NOMO-1 treated with DMSO at 0.1 percent for 48 hours (cell line): ENCODE measurements at regions not wholly inside any gene's neighbourhood (a gene's known extent, or its start where the extent isn't known, plus 50 kb on each side); places are given as distances from the start of the nearest gene placed in this dataset.

Experiments used
- DNase-seq: peaks from one replicate; lab custom pipeline; 2025; ENCODE audit not compliant: unreplicated experiment; lab: John Stamatoyannopoulos, UW

DNA sequence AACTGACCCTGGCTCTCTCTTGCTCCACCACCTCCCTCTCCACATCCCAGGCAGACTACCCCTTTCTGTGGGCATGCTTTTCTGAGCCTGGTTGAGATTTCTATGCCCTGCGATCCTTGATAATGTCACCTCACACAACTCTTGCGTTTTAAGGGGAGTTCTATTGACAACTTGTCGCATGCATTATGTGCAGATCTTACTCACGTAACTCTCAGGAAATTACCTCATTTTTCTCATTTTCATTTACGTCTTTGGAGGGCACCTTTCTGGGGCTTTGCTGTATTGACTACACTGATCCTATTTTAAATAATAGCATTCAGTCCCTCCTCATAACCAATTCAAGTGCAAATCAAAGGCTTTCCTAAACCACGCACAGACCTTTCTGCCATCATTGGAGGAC is 140.4 kb upstream of the WWC1 start:
- no peak for DNase-seq

DNA sequence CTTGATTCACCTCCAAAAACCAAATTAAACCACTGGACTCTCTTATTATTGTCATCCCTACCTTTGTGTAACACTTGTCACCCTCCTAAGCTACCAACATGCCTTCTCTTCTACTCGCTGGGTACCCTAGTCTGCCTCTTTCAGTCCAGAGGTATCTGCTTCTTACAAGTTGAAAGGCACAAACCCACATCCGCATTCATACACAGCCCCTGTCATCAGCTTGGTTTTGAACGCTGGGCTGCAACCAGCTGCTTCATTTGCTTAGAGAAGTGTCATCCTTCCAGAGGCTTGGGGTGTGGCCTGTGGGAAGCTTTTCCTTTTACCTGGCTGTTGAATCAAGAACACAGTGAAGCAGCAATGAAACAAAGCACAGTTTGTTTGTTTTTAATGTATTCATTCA is 138.8 kb upstream of the WWC1 start:
- no peak for DNase-seq

DNA sequence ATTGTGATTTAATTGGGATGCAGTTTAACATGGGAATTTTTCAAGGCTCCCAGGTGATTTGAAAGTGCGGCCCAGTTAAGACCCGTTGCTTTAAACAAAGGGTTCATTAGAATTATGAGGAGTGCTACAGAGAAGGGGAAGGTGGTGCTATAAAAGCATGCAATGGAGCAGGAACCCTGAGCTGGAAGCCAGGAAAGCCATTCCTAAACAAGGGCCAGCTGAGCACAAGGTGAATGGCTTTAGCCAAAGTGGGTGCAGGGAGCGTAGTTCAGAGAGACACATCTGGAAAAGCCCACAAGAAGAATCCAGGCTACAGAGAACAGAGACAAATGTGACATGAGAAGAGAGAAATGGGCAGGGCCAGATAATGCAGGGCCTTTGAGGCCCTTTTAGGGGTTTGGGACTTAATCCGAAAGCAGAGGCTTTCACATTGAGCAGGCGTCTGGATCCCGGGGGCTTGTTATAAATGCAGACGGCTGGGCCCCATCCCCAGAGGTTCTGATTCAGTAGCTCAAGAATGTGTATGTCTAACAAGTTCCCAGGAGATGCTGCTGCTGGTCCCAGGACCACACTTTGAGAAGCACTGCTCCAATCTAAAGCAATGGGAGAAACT is 138.1 kb upstream of the WWC1 start:
- DNase-seq = no peak

DNA sequence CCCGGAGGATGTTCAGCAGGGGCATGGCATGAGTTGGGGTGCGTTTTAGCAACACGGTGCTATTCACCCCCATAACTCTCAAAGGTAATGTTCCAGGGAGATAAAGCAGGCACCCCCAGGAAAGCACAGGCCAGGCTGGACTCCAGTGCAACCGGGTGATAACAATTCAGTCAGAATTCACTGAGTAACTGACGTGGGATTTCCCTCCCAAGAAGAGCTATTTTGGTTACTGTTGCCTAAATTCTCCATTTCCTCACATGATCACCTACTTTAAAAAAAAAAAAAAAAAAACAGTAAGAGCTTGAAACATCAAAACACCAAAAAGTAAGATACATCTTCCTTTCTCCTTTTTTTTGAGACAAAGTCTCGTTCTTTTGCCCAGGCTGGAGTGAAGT is 137.6 kb upstream of the WWC1 start:
- no peak for DNase-seq

DNA sequence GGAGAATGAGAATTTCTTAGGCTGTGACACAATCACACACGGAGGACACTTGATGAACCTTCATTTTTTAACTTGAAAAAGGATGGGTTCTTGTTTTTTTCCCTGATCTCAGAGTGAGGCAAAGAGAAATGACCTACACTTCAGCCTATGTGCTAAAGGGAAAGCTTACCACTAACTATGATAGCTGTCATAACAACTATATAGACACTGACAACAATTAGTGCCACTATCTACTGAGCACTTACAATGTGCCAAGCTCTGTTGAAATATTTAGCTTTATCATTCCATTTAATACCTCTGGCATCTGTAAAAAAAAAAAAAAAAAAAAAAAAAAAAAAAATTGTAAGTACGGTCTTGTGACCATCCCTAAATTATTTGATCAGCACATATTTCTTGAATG is 135.9 kb upstream of the WWC1 start:
- no peak for DNase-seq

DNA sequence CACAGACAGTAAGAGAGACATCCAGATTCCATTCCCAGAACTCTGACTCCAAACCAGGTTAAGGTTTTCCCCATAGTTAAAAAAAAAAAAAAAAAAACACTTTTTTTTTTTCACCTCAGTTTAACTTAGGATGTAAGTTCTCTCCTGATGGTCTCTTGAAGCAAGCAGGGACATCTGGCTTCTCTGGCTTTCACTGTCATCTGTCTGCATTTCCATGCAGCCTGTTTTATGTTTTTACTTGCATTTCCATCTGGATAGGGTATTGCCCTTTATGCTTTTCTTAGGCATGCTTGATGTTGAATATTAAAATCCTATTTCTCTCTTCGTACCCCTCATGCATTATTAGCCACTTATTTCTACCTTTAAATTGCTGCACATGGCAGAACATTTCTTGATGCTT is 135.3 kb upstream of the WWC1 start:
- DNase-seq = no peak

DNA sequence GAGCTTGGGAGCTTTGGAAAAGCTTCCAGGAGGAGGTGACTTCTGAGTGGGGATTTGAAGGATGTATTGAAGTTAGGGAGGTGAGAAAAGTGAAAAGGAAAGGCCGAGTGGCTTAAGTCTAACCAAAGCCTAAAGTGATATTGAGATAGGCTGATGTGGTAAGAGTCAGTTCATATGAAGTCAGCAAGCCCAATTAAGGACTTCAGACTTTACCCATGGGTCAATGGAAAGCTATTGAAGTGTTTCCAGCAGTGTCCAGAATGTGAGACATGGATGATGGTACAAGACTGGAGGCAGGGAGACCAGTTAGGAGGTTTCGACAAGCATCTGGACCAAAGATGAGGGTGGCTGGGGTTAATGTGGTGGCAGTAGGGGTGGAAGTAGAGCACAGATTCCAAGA is 134.3 kb upstream of the WWC1 start:
- DNase-seq = no peak

DNA sequence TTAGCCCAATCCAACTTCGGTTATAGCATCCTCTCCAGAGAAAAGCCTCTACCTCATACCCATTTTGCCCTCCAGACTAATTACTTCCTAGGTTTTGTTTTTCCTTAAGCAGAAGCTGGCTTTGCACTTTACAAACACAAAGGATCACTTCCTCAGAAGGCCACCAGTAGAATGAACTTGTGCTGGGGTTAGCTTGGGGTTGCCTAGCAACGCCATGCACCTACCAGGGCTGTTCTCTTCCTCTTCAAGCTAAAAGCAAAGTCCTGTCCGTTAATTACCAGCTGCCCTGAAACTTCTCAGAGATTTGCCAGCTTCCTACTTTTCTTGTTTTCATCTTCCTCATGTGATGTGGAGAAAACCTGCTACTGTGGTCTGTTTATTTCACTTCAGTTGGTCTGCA is 132.0 kb upstream of the WWC1 start:
- DNase-seq = peak; percentile 90

DNA sequence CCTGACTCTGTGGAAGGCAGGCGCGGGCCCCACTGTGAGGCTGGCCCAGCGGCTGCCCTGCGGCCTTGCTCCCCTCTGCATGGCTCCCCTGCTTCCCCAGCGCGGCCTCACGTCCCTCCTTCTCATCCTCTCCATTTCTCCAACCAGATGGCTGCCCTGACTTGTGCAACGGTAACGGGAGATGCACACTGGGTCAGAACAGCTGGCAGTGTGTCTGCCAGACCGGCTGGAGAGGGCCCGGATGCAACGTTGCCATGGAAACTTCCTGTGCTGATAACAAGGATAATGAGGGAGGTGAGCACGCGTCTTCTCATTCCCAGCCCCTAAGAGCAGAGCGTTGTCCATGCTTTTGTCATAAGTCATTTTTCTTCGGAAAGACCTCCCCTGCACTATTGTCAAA is 129.0 kb upstream of the WWC1 start:
- no peak for DNase-seq

DNA sequence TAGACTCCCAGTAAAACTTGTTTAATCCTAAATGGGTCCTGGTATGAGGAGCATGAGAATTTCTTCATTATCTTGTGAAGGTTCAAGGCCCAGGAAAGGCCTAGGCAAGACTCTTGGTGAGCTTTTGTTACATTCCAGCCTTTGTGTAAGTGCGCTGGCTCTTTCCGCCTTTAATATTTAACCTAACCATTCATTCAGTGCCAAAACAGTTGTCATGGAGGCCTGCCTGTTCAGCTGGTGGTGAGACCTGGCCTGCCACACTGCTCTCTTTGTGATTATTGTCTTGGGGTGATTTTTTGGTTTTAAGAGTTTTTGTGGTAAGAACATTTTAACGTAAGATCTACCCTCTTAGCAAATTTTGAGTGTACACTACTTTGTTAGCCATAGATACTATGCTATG is 127.5 kb upstream of the WWC1 start:
- DNase-seq = no peak

DNA sequence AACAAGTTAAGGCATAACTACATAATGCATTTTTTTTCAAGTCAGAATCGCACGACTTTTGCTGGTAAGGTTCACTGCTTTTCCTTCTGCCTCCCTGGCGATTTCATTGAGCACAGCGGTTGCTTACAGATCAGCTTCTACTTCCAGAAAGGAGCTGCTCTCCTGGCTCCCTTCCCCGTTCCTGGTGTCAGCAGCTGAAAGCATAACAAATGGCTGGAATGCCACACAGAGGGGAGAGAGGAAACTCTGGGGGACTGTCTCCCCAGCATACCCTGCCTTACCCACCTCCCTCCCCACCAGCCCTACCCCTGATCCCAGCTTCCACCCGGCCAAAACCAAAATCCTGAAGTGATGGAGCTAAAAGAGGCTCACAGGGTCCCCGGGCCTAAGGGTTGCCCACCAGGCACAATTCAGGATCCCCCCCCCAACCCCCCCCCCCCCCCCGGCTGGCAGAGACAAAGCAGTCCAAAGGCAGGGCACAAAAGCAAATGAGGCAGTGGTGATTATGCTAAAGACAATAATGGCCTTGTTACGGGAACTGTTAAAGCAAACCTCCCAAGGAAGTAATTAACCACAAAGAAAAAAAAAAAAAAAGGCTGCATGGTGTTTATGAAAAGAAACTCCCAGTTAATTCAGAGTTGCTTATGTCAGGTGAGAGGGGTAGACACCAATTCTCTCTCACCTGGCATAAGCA is 126.1 kb upstream of the WWC1 start:
- no peak for DNase-seq

DNA sequence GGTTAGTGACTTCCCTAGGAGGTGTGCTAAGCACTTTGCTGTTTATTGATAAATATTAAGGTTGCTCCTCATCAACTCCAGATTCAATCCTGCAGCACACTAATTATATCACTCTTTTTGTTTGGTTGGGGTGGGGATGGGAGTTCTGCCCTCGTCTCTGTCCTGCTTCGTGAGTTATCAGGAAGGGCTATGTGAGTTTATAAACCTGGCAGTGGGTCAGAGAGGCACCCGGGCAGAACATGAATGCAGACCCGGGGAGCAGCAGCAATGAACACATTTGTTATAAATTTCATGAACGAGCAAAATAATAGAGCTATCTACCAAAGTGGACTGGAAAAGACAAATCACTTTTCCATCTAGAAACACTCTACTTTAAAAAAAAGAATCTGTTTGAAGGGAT is 125.5 kb upstream of the WWC1 start:
- DNase-seq = no peak

DNA sequence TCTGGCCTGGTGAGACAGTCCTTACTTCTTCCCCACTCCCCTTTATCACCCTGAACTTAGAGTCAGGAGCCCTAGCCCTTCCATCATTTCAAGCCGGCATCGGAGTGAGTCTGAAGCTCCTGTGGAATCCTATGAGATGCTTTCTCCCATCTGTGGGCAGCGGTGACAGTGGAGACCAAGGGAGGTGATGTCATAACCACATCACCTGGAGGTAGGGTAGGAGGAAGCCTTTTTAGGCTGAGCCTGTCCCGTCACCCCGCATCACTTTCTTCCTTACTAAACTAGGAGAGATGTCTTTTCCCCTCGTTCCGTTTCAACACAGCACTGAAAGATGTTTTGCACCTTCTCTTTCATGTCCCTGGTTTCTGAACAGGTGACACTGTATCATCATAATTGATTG is 124.1 kb upstream of the WWC1 start:
- no peak for DNase-seq

DNA sequence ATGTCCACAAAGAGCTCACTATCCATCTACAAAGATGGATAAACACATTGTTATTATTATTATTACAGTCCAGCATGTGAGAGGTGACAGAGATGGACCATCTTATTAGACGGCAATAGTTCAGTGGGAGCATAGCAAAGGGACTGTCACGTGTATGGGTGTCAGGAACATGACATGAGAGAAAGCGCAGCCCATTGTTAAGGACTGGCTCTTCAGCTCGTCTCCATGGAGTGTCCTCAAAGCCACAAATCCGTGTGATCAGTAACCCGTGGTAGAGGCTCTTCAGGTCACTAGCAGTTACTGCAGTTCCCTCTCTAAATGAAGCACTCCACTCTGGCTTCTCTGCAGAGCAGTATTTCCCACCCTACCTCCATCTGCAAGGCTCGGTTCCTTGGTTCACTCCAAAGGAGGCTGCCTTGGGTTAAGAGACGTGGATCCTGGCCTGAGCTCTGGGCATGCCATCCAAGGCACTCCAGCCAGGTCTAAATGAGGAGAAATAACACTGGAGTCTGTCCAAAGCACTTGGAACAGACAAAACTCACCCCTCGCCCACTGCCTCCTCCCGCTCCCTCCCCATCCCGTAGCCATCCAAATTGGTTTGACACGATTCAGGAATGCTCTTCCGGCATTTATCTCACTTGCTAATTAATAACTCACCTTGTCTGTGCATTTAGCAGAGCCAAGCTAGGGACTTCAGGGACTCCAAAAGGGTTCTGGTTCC is 122.3 kb upstream of the WWC1 start:
- DNase-seq = no peak

DNA sequence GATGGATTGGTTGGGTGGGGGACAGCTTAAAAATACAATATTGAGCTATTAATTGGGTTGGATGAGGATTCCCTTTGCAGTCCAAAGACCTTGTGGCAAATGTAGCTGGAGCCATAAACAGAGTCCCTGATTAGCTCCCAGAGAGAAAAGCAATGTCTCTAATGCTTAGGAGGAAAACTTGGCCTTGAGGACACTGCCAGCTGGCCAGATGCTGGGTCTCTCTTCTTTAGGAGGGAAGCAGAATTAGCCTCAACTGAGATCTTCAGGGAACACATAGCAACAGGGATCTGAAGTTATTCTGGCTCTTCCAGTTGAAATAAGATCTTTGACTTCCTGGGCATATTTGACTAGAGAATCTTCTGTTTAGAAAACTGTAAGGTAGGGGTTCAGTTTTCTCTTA is 121.7 kb upstream of the WWC1 start:
- no peak for DNase-seq

DNA sequence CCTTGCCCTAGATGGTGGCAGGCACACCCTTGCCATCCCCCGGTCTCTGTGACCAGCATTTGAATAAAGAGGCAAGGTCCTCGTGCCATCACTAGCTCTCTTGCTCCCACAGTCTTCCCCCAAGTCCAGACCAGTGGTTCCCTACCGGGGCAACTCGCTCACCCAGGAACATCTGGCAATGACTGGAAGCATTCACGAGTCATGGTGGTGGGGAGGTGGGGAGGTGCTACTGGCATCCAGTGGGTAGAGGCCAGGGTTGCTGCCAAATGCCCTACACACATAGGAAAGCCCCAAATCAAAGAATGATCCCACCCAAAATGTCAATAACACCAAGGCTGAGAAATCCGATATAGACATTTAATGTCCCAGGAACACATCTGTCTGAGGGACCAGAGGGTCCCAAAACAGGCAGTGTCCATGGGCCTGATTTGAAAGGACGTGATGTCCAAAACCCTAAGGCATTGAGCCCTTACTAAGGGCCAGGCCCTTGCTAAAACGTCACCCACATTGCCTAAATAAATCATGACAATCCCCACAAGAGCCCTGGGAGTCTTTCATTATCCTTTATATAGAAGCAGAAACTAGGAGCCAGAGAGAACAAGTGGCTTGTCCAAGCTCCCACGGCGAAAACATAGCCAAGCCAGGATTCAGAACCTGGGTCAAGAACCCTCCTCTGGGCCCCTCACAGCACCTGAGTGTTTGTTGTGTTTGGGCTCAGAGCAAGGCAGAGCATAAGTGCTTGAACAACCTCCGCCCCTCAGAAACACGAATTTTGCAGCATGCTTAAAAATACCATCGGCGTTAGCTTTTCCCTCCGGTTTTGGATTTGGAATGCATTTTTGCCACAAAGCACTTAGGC is 119.3 kb upstream of the WWC1 start:
- no peak for DNase-seq

DNA sequence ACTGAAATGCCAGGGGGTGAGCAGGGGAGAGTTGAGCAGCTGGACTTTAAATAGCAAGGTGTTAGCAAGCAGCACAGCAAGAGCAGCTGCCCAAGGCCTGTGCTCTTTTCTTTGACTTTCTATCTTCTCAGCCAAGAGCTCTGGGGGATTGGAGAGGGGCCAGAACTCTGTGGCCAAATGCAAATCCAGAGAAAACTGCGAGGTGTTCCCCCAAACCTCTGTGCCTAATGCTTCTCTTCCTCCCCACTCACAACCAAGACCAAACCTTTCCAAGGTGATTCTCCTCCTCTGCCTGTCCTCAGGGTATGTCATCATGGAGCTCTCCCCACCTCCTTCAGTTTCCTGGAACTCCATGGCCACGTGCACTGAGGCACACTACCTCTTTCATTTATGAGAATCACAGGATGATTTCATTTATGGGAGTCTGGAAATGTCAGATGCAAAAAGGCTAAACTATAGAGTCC is 118.7 kb upstream of the WWC1 start:
- no peak for DNase-seq

DNA sequence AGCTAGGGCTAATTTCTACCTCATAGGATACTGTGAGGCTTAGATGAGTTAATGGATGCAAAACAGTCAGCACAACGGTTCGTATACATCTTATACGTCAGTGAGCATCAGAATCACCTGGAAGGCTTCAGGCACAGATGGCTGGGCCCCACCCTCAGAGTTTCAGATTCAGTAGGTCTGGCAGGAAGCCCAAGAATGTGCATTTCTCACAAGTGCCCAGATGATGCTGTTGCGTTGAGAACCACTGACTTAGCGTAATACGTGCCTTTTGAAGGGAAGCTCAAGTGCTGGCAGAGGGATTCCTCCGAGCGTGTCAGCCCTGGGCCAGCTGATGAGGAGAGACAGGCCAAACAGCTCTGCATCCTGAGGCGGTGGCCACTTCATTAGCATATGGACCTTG is 117.1 kb upstream of the WWC1 start:
- DNase-seq = no peak

DNA sequence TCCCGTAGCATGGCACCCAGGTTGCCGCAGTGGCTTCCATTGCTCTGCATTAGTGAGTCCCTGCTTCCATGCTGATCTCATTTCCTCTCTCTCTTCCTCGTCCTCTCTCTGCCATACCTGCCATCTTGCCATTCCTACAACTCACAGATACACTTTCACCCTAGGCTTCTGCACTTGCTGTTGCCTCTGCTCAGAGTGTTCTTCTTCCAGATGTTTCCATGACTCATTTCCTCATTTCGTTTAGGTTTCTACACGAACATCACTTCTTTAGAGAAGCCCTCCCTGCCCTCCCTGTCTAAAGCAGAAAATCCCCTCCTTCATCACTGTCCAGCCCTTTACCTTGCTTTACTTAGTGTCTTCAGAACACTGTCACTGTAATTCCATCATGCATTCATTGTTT is 115.2 kb upstream of the WWC1 start:
- DNase-seq = peak; percentile 13

DNA sequence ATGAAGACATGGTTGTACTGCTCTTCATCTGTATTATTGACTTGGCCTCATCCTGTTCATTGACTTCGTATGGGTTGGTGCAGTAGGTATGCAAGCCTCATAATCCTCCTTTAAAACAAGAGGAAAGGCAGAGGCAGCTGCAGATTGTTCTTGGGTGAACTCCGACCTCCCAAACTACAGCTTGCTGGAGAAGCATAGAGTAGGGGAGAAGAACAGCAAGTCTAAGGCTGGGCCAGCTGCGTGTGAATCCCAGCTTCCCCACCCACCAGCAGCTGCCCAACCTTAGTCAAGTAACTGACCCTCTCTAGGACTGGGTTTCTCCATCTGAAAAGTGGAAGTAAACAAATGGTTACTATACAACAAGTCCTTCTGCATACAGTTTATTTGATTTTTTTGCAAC is 114.5 kb upstream of the WWC1 start:
- no peak for DNase-seq

DNA sequence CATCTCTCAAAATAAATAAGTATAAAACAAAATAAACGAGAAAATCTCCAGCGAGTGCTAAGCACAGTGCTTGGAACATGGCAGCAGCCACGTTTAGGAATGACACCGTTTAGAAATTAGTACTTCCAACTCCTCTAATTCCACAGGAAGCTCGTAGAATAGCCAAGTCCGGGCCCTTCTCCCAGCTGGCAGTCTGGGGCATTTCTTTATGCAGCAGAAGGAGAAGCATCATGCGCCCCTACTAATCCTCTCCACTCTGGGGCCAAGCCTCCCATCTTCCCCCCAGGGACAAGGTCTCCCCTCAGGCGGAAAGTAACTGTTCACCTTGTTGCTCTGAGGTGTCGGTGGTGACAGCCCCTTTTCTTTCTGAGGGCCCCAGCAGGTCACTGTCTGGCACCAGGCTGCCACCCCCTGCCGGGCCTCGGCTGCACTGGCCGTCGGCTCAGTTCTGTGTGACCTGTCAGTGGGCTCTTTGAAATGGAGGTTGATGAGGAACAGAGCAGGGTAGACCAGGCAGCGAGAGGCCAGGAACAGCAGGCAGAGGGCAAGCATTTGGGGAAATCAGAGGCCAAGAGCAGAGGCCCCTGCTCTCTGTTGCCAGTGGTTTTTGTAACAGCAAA is 113.5 kb upstream of the WWC1 start:
- no peak for DNase-seq
